HEK293 (cell line): ENCODE measurements at regions not wholly inside any gene's neighbourhood (a gene's known extent, or its start where the extent isn't known, plus 50 kb on each side); places are given as distances from the start of the nearest gene placed in this dataset.

ENCODE experiments used
- ZNF404 ChIP-seq: fragments of 450-650 bp; formaldehyde crosslinking; IDR thresholded peaks from 2 replicates; pipeline ENCODE4 v1.5.1; 2017; ENCODE audit warnings: missing biosample characterization, missing genetic modification characterization
- TF ChIP-seq, protein P1 (sequence below): fragments of 450-650 bp; formaldehyde crosslinking; IDR thresholded peaks from 2 replicates; pipeline ENCODE4 v1.5.1; 2016; ENCODE audit warnings: missing biosample characterization, missing genetic modification characterization

GRCh38 chr4:162650166-162650565 is 486.4 kb upstream of the FSTL5 start:
- TF ChIP-seq ZNF404 (tag by site-specific recombination) = no peak
- TF ChIP-seq, protein P1, sequence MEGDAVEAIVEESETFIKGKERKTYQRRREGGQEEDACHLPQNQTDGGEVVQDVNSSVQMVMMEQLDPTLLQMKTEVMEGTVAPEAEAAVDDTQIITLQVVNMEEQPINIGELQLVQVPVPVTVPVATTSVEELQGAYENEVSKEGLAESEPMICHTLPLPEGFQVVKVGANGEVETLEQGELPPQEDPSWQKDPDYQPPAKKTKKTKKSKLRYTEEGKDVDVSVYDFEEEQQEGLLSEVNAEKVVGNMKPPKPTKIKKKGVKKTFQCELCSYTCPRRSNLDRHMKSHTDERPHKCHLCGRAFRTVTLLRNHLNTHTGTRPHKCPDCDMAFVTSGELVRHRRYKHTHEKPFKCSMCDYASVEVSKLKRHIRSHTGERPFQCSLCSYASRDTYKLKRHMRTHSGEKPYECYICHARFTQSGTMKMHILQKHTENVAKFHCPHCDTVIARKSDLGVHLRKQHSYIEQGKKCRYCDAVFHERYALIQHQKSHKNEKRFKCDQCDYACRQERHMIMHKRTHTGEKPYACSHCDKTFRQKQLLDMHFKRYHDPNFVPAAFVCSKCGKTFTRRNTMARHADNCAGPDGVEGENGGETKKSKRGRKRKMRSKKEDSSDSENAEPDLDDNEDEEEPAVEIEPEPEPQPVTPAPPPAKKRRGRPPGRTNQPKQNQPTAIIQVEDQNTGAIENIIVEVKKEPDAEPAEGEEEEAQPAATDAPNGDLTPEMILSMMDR (tag by site-specific recombination) = no peak
